GM12891 (cell line): ENCODE measurements at regions not wholly inside any gene's neighbourhood (a gene's known extent, or its start where the extent isn't known, plus 50 kb on each side); places are given as distances from the start of the nearest gene placed in this dataset.

Source experiments
- DNase-seq: peaks from one replicate; pipeline ENCODE4 v3.0.0; 2011; ENCODE audit warnings: low spot score; ENCODE audit not compliant: insufficient read length
- FAIRE-seq: peaks from 2 replicates; lab custom pipeline; 2011; peaks lifted over from hg19 to GRCh38; lab: Jason Lieb, UNC
- PAX5 ChIP-seq: IDR thresholded peaks from 2 replicates; pipeline ENCODE4 v1.6.1; 2011; ENCODE audit warnings: low read length, moderate library complexity, mild to moderate bottlenecking; ENCODE audit not compliant: insufficient read depth, severe bottlenecking
- POLR2A ChIP-seq: IDR thresholded peaks from 2 replicates; pipeline ENCODE4 v1.6.1; 2011; ENCODE audit warnings: low read depth, low read length, control low read depth
- POLR2AphosphoS5 ChIP-seq: IDR thresholded peaks from 2 replicates; pipeline ENCODE4 v1.6.1; 2011; ENCODE audit warnings: low read depth, low read length, control low read depth
- POU2F2 ChIP-seq: IDR thresholded peaks from 2 replicates; pipeline ENCODE4 v1.6.1; 2011; ENCODE audit warnings: low read depth, mild to moderate bottlenecking, control low read depth, low read length, moderate library complexity
- SPI1 ChIP-seq: IDR thresholded peaks from 2 replicates; pipeline ENCODE4 v1.6.1; 2011; ENCODE audit warnings: low read depth, low read length, control low read depth
- TAF1 ChIP-seq: IDR thresholded peaks from 2 replicates; pipeline ENCODE4 v1.6.1; 2011; ENCODE audit warnings: low read depth, low read length, control low read depth

DNA sequence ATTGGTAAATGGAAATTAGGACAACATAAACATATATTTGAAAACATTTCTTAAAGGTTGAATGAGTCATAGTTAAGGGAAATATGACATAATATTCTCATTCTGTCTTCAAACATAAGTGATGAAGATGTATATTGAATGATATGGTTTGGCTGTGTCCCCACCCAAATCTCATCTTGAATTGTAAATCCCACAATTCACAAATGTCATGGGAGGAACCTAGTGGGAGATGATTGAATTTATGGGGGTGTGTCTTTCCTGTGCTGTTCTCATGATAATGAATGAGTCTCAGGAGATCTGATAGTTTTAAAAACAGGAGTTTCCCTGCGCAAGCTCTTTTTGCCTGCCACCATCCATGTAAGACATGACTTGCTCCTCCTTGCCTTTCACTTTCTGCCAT, 104.4 kb upstream of the MPDZ start:
- TF ChIP-seq TAF1 = no peak
- no peak for TF ChIP-seq POLR2A
- TF ChIP-seq POLR2AphosphoS5 = no peak
- DNase-seq = no peak
- no peak for FAIRE-seq

DNA sequence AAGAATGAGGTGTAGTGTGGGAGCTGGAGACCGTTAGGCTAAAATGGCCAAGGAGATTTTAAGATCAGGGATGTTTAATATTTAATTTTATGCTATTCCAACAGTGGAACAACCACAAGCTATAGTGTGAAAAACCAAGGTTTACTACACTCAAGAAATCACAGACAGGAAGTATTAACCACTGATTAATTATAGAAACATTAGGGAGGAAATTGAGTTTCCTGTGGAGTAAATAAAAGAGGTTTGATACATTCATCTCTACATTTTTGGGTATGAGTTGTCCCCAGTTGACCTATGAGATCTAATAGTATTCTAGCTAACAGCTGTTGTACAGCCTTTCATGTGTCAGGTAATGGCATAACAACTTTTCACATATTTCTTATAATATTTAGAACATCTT, 103.7 kb upstream of the MPDZ start:
- TF ChIP-seq POLR2AphosphoS5 (no peak), POLR2A (no peak), POU2F2 (no peak), PAX5 (no peak), SPI1 (no peak), TAF1 (no peak)
- FAIRE-seq = no peak
- no peak for DNase-seq

- no peak for FAIRE-seq
- no peak for DNase-seq
- TF ChIP-seq TAF1 = no peak
- no peak for TF ChIP-seq POLR2A
- no peak for TF ChIP-seq POU2F2
- TF ChIP-seq SPI1 = no peak
- no peak for TF ChIP-seq POLR2AphosphoS5
- no peak for TF ChIP-seq PAX5
Measured at GRCh38 chr9:13382595-13382994, 103.1 kb upstream of the MPDZ start.

GRCh38 chr9:13380903-13381302, 101.4 kb upstream of the MPDZ start:
- DNase-seq (no peak), FAIRE-seq (no peak)
- TF ChIP-seq POLR2AphosphoS5 (no peak), POLR2A (no peak), PAX5 (no peak), SPI1 (no peak), POU2F2 (no peak), TAF1 (no peak)

DNA sequence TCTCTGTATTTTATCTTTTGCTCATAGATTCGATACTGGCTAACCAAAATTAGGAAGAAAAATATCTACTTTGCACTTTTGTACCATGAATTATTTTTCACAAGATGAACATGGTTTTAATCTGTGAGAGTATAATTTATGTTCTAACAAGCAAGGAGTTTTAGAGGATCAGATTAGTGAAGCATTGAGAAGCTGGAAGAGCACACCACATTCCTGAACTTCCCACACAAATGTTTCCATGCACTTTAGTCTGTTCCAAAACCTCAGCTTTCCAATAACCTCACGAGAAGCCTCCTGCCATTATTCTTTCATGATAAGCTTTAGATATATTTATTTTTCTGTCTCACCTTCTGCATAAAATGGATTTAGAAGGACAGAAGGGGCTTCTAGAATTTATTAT, 98.7 kb upstream of the MPDZ start:
- FAIRE-seq (no peak), DNase-seq (no peak)
- TF ChIP-seq POLR2A = no peak
- no peak for TF ChIP-seq PAX5
- TF ChIP-seq POLR2AphosphoS5 = no peak
- TF ChIP-seq SPI1 = no peak
- no peak for TF ChIP-seq POU2F2
- no peak for TF ChIP-seq TAF1

GRCh38 chr9:13377171-13377925, 97.9 kb upstream of the MPDZ start:
- FAIRE-seq = no peak
- DNase-seq = no peak
- TF ChIP-seq SPI1 (no peak), POLR2A (no peak), PAX5 (no peak), POU2F2 (no peak), POLR2AphosphoS5 (no peak), TAF1 (no peak)

DNA sequence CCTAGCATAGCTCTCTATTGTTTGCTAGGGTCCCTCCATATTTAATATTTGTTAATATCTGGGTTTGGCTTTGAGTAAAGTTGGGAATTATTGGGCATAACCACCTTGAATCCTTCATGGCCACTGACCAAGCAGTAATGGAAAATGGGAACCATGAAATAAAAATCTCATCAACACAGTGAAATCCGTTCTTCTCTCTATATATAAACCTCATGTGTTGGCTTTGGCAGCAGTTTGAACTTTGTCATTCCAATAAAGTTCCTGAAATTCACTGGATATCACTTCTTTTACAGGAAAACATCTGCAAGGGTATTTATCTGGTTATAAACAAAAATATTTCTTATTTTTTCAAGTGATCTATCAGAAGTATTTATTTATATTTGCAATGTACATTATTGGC, 93.0 kb upstream of the MPDZ start:
- FAIRE-seq (no peak), DNase-seq (no peak)
- TF ChIP-seq POU2F2 (no peak), TAF1 (no peak), PAX5 (no peak), SPI1 (no peak), POLR2AphosphoS5 (no peak), POLR2A (no peak)

GRCh38 chr9:13369431-13369830, 89.9 kb upstream of the MPDZ start:
- no peak for FAIRE-seq
- TF ChIP-seq POU2F2 (no peak), POLR2AphosphoS5 (no peak), PAX5 (no peak), SPI1 (no peak), TAF1 (no peak), POLR2A (no peak)
- no peak for DNase-seq

DNA sequence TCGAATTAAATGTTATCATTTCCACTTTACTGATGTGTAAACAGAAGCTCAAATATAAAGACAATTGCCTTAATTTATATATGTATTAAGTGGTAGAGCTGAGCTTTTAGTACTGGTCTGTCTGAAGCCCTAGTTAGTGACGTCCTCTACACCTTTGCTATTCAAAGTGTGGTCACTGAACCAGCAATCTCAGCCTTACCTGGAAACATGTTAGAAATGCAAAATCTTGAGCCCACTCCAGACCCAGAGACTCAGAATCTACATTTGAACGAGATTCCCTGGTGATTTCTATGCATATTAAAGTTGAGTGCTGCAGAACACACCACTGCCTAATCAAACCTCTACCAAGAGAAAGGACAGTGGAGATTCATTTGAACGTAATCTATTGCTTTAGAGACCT, 88.3 kb upstream of the MPDZ start:
- no peak for TF ChIP-seq POLR2A
- TF ChIP-seq TAF1 = no peak
- TF ChIP-seq POU2F2 = no peak
- no peak for DNase-seq
- FAIRE-seq = no peak
